NCI-H2227 (cell line): ENCODE measurements at regions not wholly inside any gene's neighbourhood (a gene's known extent, or its start where the extent isn't known, plus 50 kb on each side); places are given as distances from the start of the nearest gene placed in this dataset.

ENCODE experiments used
- DNase-seq: peaks from one replicate; lab custom pipeline; 2025; ENCODE audit not compliant: unreplicated experiment; lab: John Stamatoyannopoulos, UW

DNA sequence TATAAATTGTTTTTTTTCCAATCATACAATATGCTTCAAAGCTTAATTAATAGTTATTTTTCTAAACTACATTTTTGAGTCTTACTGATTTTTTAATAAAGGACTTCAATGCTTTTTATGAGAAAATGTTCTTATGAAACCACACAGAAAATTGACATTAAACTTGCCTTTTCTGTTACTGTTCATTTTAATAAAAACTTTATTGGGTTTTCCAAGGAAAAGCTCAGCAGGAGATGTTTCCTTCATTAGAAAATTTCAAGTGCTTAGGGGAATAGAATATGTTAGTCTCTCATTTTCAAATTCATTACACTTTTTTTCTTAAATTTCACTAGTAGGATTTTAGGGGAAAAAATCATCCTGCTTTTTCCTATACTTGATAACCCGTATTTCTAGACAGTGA is 711.4 kb downstream of the DIPK2A start:
- DNase-seq: no peak

GRCh38 chr3:144687862-144688261 is 716.2 kb downstream of the DIPK2A start:
- DNase-seq: no peak

GRCh38 chr3:144692488-144692887 is 720.9 kb downstream of the DIPK2A start:
- no peak for DNase-seq

DNA sequence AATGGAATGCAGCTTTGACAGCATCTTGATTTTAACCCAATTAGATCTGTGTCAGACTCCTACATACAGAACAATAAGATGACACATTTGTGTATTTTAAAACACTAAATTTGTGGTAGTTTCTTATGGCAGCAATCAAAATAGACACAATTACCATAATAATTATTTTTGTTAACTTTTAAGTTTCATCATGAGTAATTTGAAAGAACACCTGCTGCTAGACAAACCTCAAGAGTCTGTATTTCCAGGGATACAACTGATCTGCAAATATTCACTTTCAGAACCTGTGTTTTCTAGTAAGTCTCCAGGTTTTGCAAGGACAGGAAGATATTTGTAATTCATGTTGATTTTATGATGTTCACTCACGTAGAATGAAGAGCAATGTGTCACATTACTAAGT is 736.8 kb downstream of the DIPK2A start:
- DNase-seq: no peak

DNA sequence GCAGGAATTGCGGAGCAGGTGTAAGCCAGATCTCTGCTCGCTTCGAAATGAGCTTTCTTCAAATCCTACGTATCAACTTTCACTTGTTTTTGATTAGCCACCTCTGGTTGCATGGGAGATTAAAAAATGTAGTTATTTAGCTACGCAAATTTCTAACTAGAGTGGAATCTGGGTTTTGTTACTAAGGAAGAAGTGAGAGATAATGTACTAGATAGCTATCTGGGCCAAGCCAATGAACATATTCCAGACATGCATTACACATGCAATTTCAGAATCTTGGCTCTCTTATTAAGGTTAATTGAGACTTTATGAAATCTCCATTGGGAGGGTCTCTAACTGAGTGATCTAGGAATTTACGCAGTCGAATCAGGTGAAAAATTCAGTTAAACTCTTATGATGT is 765.7 kb downstream of the DIPK2A start:
- DNase-seq: no peak

- DNase-seq: no peak
Measured at GRCh38 chr3:144743225-144743668, 771.6 kb downstream of the DIPK2A start.

- no peak for DNase-seq
Measured at GRCh38 chr3:144744473-144744872, 772.9 kb downstream of the DIPK2A start.

- DNase-seq: no peak
Measured at GRCh38 chr3:144746631-144747030, 775.0 kb downstream of the DIPK2A start.

GRCh38 chr3:144749536-144750253 is 778.1 kb downstream of the DIPK2A start:
- DNase-seq: peak; percentile 7

DNA sequence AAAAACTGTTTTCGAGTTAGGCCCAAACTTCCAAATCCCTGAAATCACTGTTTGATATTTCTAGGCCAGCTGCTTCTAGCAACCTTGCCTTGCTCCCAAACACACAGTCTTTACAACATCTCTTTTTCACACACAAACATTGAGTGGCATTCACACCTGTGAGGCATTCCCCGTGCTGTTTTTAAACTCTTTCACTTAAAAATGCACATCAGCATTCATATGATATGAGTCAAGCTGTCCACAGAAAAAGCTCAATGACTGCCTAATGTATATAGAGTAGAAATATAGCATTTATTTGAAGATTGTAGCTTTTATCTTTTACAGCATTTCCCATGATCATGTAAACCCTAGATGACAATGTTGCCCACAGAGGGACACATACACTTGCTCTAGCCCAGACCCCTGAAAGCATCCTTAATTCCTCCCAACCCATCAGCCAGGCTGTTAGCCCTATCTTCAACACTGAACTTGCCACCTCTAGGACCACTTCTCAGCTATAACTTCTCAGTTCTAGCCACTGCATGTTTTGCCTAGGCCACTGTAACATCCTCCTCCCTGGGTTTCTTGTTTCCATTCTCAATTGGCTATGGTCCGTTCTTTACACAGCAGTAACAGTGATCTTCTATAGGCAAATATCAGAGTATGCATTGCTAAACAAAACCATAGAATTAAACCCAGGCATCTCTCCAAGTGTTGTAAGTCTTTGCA is 782.6 kb downstream of the DIPK2A start:
- DNase-seq: no peak

DNA sequence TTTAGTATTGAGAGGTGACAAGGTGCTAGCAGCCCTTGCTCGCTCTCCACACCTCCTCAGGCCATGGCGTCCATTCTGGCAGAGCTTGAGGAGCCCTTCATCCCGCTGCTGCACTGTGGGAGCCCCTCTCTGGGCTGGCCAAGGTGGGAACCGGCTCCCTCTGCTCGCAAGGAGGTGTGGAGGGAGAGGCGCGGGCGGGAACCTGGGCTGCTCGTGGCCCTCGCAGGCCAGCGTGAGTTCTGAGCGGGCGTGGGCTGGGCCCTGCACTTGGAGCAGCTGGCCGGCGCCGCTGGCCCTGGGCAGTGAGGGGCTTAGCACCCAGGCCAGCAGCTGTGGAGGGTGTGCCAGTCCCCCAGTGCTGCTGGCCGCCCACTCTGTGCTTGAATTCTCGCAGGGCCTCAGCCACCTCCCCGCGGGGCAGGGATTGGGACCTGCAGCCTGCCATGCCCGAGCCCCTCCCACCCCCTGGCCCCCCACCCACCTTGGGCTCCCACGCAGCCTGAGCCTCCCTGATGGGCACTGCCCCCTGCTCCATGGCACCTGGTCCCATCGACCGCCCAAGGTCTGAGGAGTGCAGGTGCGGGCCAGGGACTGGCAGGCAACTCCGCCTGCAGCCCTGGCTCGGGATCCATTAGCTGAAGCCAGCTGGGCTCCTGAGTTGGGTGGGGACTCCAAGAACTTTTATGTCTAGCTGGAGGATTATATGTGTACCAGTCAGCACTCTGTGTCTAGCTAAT is 785.2 kb downstream of the DIPK2A start:
- DNase-seq: no peak

- no peak for DNase-seq
Measured at GRCh38 chr3:144760831-144761230, 789.2 kb downstream of the DIPK2A start.

DNA sequence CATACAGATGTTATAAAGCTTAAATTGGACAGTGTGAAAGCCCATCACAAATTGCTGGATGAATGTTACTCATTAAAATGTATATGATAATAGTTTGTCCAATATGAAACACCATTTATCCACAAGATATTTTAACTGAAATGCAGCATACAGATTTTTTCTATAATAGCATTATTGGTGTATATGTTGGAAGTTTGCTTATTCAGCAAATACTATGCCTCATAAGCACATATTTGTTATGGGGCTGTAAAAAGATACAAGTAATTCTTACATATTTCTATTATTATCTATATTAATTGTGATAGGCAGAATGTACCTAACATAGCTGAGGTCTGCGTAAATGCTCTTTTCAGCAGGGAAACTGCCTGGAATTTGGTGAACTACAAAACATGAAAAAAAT is 790.5 kb downstream of the DIPK2A start:
- no peak for DNase-seq

GRCh38 chr3:144763878-144764454 is 792.3 kb downstream of the DIPK2A start:
- no peak for DNase-seq

- no peak for DNase-seq
Measured at GRCh38 chr3:144770281-144770680, 798.7 kb downstream of the DIPK2A start.

- DNase-seq: peak; percentile 15
Measured at GRCh38 chr3:144770915-144771351, 799.3 kb downstream of the DIPK2A start.

GRCh38 chr3:144771381-144771870 is 799.8 kb downstream of the DIPK2A start:
- no peak for DNase-seq

DNA sequence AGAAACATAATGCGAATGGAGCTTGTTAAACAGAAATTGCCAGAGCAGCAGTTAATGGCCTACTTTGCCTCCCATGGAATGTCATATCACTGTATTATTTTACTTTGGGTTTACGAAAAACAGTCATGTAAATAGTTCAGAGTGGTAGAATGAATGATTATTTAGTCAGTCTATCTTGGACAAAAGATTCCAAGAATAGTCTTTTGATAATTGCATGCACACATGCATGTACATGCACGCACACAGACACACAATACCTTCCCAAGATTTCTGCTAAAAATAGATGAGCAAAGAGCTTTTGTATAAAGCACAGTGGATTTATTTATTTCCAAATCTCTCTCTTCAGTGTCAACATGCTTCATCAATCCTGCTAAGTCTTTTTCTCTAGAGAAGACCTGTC is 800.7 kb downstream of the DIPK2A start:
- no peak for DNase-seq

DNA sequence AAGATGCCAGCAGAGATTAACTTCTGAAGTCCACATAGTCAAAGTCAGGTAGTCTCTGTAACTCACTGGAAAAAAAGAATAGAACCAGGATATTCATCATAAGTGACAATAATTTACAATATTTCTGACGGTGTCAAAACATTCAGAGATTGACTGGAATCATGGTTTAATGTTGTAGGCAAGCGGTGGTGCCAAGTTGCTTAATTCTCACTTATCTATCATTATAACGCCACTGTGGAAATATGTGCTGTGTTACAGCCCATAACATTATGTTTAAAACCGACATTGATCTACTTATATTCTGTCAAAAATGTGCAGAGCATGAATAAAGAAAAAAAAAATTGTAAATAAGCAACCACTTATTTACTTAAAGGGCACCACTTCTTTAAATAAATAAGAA is 801.7 kb downstream of the DIPK2A start:
- DNase-seq: no peak

- DNase-seq: no peak
Measured at GRCh38 chr3:144774897-144775296, 803.3 kb downstream of the DIPK2A start.

DNA sequence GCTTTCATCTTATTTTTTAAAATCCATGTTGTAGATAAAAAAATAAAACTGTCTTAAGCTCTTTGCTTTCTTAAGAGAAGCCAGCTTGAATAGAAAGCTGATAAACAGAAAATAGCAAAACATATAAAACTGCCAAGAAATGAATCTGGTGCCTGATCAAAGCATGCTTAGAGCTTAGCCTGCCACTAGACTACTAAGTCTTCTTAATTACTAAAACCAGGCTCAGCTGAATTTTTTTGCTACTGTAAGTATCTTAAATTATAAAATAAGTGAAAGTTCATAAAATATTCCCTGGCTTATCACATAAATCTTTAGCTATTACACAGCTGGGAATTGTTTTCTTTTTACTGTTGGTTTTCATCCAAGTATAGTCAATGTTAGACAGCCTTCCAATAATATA is 803.9 kb downstream of the DIPK2A start:
- DNase-seq: no peak
